Large intestine (tissue), 3 donors: ENCODE measurements at regions not wholly inside any gene's neighbourhood (a gene's known extent, or its start where the extent isn't known, plus 50 kb on each side); places are given as distances from the start of the nearest gene placed in this dataset.

Experiments
- DNase-seq, 2 donors: peaks; one replicate each; pipeline versions ENCODE4 v3.0.0 to v3.0.0-alpha.2; 2013
- H3K27ac ChIP-seq: one replicate; pipeline ENCODE4 v1.5.1; 2013; ENCODE audit warnings: low read length
- H3K27me3 ChIP-seq: 2 replicates; pipeline ENCODE4 v1.6.1; 2013; ENCODE audit warnings: low read length; ENCODE audit not compliant: control insufficient read depth, insufficient read depth
- H3K36me3 ChIP-seq: 2 replicates; pipeline ENCODE4 v1.6.1; 2013; ENCODE audit warnings: low read length; ENCODE audit not compliant: control insufficient read depth, insufficient read depth
- H3K4me1 ChIP-seq: one replicate; pipeline ENCODE4 v1.6.1; 2013; ENCODE audit warnings: low read length; ENCODE audit not compliant: control insufficient read depth, insufficient read depth
- H3K4me3 ChIP-seq: one replicate; pipeline ENCODE4 v1.5.1; 2013; ENCODE audit warnings: low read length
- H3K9me3 ChIP-seq: one replicate; pipeline ENCODE4 v1.6.1; 2013; ENCODE audit warnings: mild to moderate bottlenecking, low read depth, low read length, moderate library complexity; ENCODE audit not compliant: control insufficient read depth
- WGBS: methylation state at CpG from one replicate; pipeline ENCODE4 v1.1.5; 2013; ENCODE audit warnings: low lambda C conversion rate; ENCODE audit not compliant: insufficient coverage; 5-methylcytosine and 5-hydroxymethylcytosine counted together

- no peak for DNase-seq
- Histone ChIP-seq H3K4me1 (no peaks in the 10 kb centered on the region), H3K36me3 (no peaks in the 10 kb centered on the region), H3K27me3 (no peaks in the 10 kb centered on the region), H3K4me3 (no peak overlapping the region), H3K9me3 (no peaks in the 10 kb centered on the region), H3K27ac (no peak overlapping the region)
- no CpG with 5 or more reads among the region's 3 CpGs for WGBS
Measured at GRCh38 chr6:4561078-4561435, 215.1 kb upstream of the CDYL start.

- H3K27ac ChIP-seq = no peak overlapping the region
- no peaks in the 10 kb centered on the region for H3K9me3 ChIP-seq
- no CpG with 5 or more reads among the region's 13 CpGs for WGBS
- no peak overlapping the region for H3K4me3 ChIP-seq
- H3K4me1 ChIP-seq = no peaks in the 10 kb centered on the region
- H3K36me3 ChIP-seq = no peaks in the 10 kb centered on the region
- no peak for DNase-seq
- H3K27me3 ChIP-seq = no peaks in the 10 kb centered on the region
Measured at GRCh38 chr6:4560221-4561077, 215.8 kb upstream of the CDYL start.

GRCh38 chr6:4559281-4559875 is 216.8 kb upstream of the CDYL start:
- no peak overlapping the region for H3K4me3 ChIP-seq
- H3K27ac ChIP-seq = no peak overlapping the region
- H3K27me3 ChIP-seq = no peaks in the 10 kb centered on the region
- DNase-seq = no peak
- H3K36me3 ChIP-seq = no peaks in the 10 kb centered on the region
- WGBS = 95% methylated on average over 6 of the region's 19 CpGs
- no peaks in the 10 kb centered on the region for H3K9me3 ChIP-seq
- H3K4me1 ChIP-seq = no peaks in the 10 kb centered on the region

- Histone ChIP-seq H3K27me3 (no peaks in the 10 kb centered on the region), H3K9me3 (peaks cover under 1% of the 10 kb centered on the region), H3K36me3 (no peaks in the 10 kb centered on the region), H3K4me1 (no peaks in the 10 kb centered on the region), H3K4me3 (no peak overlapping the region), H3K27ac (no peak overlapping the region)
- no peak for DNase-seq
Measured at GRCh38 chr6:4554645-4555044, 221.6 kb upstream of the CDYL start.

GRCh38 chr6:4553387-4553786 is 222.8 kb upstream of the CDYL start:
- Histone ChIP-seq H3K27ac (no peak overlapping the region), H3K4me3 (no peak overlapping the region), H3K27me3 (no peaks in the 10 kb centered on the region), H3K4me1 (no peaks in the 10 kb centered on the region), H3K36me3 (no peaks in the 10 kb centered on the region), H3K9me3 (peaks cover 3% of the 10 kb centered on the region)
- 90% methylated on average over 2 of the region's 10 CpGs for WGBS
- no peak for DNase-seq

- DNase-seq = no peak
- H3K4me3 ChIP-seq = no peak overlapping the region
- H3K4me1 ChIP-seq = no peaks in the 10 kb centered on the region
- H3K36me3 ChIP-seq = no peaks in the 10 kb centered on the region
- no CpG with 5 or more reads among the region's 1 CpG for WGBS
- no peaks in the 10 kb centered on the region for H3K27me3 ChIP-seq
- H3K9me3 ChIP-seq = peaks cover 3% of the 10 kb centered on the region
- H3K27ac ChIP-seq = no peak overlapping the region
Measured at GRCh38 chr6:4550227-4550597, 226.0 kb upstream of the CDYL start.

GRCh38 chr6:4549556-4550226 is 226.5 kb upstream of the CDYL start:
- Histone ChIP-seq H3K36me3 (no peaks in the 10 kb centered on the region), H3K9me3 (peaks cover 3% of the 10 kb centered on the region), H3K4me1 (no peaks in the 10 kb centered on the region), H3K27ac (no peak overlapping the region), H3K4me3 (no peak overlapping the region), H3K27me3 (no peaks in the 10 kb centered on the region)
- WGBS = 100% methylated on average over 3 of the region's 23 CpGs
- no peak for DNase-seq

GRCh38 chr6:4545893-4546292 is 230.3 kb upstream of the CDYL start:
- Histone ChIP-seq H3K36me3 (no peaks in the 10 kb centered on the region), H3K27ac (no peak overlapping the region), H3K27me3 (no peaks in the 10 kb centered on the region), H3K4me1 (no peaks in the 10 kb centered on the region), H3K4me3 (no peak overlapping the region), H3K9me3 (peaks cover 3% of the 10 kb centered on the region)
- DNase-seq = no peak
- WGBS = no CpG with 5 or more reads among the region's 4 CpGs

- no peak overlapping the region for H3K27ac ChIP-seq
- 31% methylated on average over 2 of the region's 2 CpGs for WGBS
- H3K4me1 ChIP-seq = no peaks in the 10 kb centered on the region
- DNase-seq = no peak
- H3K36me3 ChIP-seq = no peaks in the 10 kb centered on the region
- H3K27me3 ChIP-seq = no peaks in the 10 kb centered on the region
- no peaks in the 10 kb centered on the region for H3K9me3 ChIP-seq
- no peak overlapping the region for H3K4me3 ChIP-seq
Measured at GRCh38 chr6:4543596-4543995, 232.6 kb upstream of the CDYL start.

- no peaks in the 10 kb centered on the region for H3K36me3 ChIP-seq
- no peak overlapping the region for H3K27ac ChIP-seq
- H3K4me3 ChIP-seq = no peak overlapping the region
- no peaks in the 10 kb centered on the region for H3K27me3 ChIP-seq
- no CpG with 5 or more reads among the region's 1 CpG for WGBS
- no peaks in the 10 kb centered on the region for H3K4me1 ChIP-seq
- no peaks in the 10 kb centered on the region for H3K9me3 ChIP-seq
- no peak for DNase-seq
Measured at GRCh38 chr6:4533576-4533975, 242.6 kb upstream of the CDYL start.
